CD14-positive monocyte (primary cell): ENCODE measurements at regions not wholly inside any gene's neighbourhood (a gene's known extent, or its start where the extent isn't known, plus 50 kb on each side); places are given as distances from the start of the nearest gene placed in this dataset.

Source experiments
- DNase-seq, 3 donors: peaks; one replicate each; pipeline ENCODE4 v3.0.0-alpha.2; 2011 to 2022
- H2AFZ ChIP-seq: 2 replicates; pipeline ENCODE4 v1.6.0; 2012; ENCODE audit warnings: mild to moderate bottlenecking, low read depth, low read length, inconsistent platforms; ENCODE audit not compliant: insufficient read depth, poor library complexity, severe bottlenecking
- H3K27ac ChIP-seq, 2 donors: 1 replicate in 1 of 2; 2 replicates in 1 of 2; pipeline ENCODE4 v1.5.1; 2012 to 2013; ENCODE audit warnings: low read length in 2 of 2, control low read depth in 1 of 2, inconsistent platforms in 1 of 2, low read depth in 1 of 2, mild to moderate bottlenecking in 1 of 2
- H3K27me3 ChIP-seq, 2 donors: one replicate each; pipeline versions ENCODE4 v1.6.0 to v1.6.1; 2011 to 2013; ENCODE audit warnings: low read length in 2 of 2; ENCODE audit not compliant: control insufficient read depth in 2 of 2, insufficient read depth in 2 of 2
- H3K36me3 ChIP-seq, 2 donors: replicated peaks in 1 of 2; 1 replicate in 1 of 2; 2 replicates in 1 of 2; pipeline versions ENCODE4 v1.5.1 to v1.6.1; 2012 to 2013; ENCODE audit warnings: low read length in 2 of 2, control low read depth in 1 of 2, inconsistent platforms in 1 of 2, mild to moderate bottlenecking in 1 of 2; ENCODE audit not compliant: insufficient read depth in 2 of 2, control insufficient read depth in 1 of 2
- H3K4me1 ChIP-seq, 2 donors: 1 replicate in 1 of 2; 2 replicates in 1 of 2; pipeline versions ENCODE4 v1.5.1 to v1.6.1; 2012 to 2013; ENCODE audit warnings: low read length in 2 of 2, control low read depth in 1 of 2, inconsistent platforms in 1 of 2, mild to moderate bottlenecking in 1 of 2, moderate library complexity in 1 of 2; ENCODE audit not compliant: insufficient read depth in 2 of 2, control insufficient read depth in 1 of 2
- H3K4me2 ChIP-seq: replicated peaks from 2 replicates; pipeline ENCODE3; 2012; ENCODE audit warnings: low read length, moderate library complexity, mild to moderate bottlenecking; ENCODE audit not compliant: poor library complexity, severe bottlenecking; ENCODE audit errors: extremely low read depth
- H3K4me3 ChIP-seq, 3 experiments: fragments of 200-600 bp in 1 of 3; sonication (generic) in 1 of 3; replicated peaks in 1 of 3; 1 replicate in 2 of 3; 2 replicates in 1 of 3; pipeline ENCODE4 v1.5.1; 2011 to 2013; ENCODE audit warnings: low read length in 3 of 3, mild to moderate bottlenecking in 3 of 3, control low read depth in 2 of 3, low read depth in 2 of 3, inconsistent platforms in 1 of 3, moderate library complexity in 1 of 3
- H3K79me2 ChIP-seq: 2 replicates; pipeline ENCODE4 v1.6.0; 2012; ENCODE audit warnings: mild to moderate bottlenecking, control low read depth, inconsistent platforms, low read length, moderate library complexity; ENCODE audit not compliant: insufficient read depth
- H3K9ac ChIP-seq: 2 replicates; pipeline ENCODE4 v1.6.0; 2017; ENCODE audit warnings: low read length, mild to moderate bottlenecking; ENCODE audit not compliant: insufficient read depth, poor library complexity, severe bottlenecking
- H3K9me3 ChIP-seq, 2 donors: replicated peaks in 1 of 2; 1 replicate in 1 of 2; 2 replicates in 1 of 2; pipeline versions ENCODE4 v1.5.1 to v1.6.1; 2012 to 2013; ENCODE audit warnings: low read length in 2 of 2, control low read depth in 1 of 2; ENCODE audit not compliant: control insufficient read depth in 1 of 2, insufficient read depth in 1 of 2
- H4K20me1 ChIP-seq: 2 replicates; pipeline ENCODE4 v1.6.0; 2012; ENCODE audit warnings: mild to moderate bottlenecking, low read length, control low read depth, moderate library complexity; ENCODE audit not compliant: insufficient read depth
- H3K27ac Mint-ChIP-seq, 7 donors: one replicate each; pipeline ENCODE4 v1.8.0; 2020; ENCODE audit warnings: mild to moderate bottlenecking in 7 of 7, mixed read lengths in 7 of 7, moderate library complexity in 6 of 7, inconsistent platforms in 2 of 7
- H3K27me3 Mint-ChIP-seq, 3 donors: one replicate each; pipeline ENCODE4 v1.8.0; 2021 to 2022; ENCODE audit warnings: low read depth in 3 of 3, mild to moderate bottlenecking in 3 of 3, mixed read lengths in 3 of 3, moderate library complexity in 3 of 3, inconsistent platforms in 1 of 3
- H3K36me3 Mint-ChIP-seq, 2 donors: one replicate each; pipeline ENCODE4 v1.8.0; 2020; ENCODE audit warnings: mixed read lengths in 2 of 2, inconsistent platforms in 1 of 2, mild to moderate bottlenecking in 1 of 2
- H3K4me1 Mint-ChIP-seq: one replicate; pipeline ENCODE4 v1.8.0; 2020; ENCODE audit warnings: mild to moderate bottlenecking, mixed read lengths
- H3K4me3 Mint-ChIP-seq, 2 donors: one replicate each; pipeline ENCODE4 v1.8.0; 2020; ENCODE audit warnings: mild to moderate bottlenecking in 2 of 2, mixed read lengths in 2 of 2, moderate library complexity in 1 of 2
- H3K9me3 Mint-ChIP-seq, 7 donors: one replicate each; pipeline ENCODE4 v1.8.0; 2020 to 2022; ENCODE audit warnings: mixed read lengths in 7 of 7, mild to moderate bottlenecking in 6 of 7, moderate library complexity in 6 of 7, inconsistent platforms in 2 of 7
- WGBS: methylation state at CpG from one replicate; pipeline ENCODE4 v1.1.5; 2013; ENCODE audit warnings: missing lambda C conversion rate; ENCODE audit not compliant: insufficient coverage; 5-methylcytosine and 5-hydroxymethylcytosine counted together
- intact Hi-C, 2 donors: fragments of 100-400 bp; cut with micrococcal nuclease; formaldehyde crosslinking; loops; one replicate each; pipeline versions ENCODE4 v1.15.0 to v1.15.1; 2023
- TF ChIP-seq, protein P1 (sequence below): fragments of 200-600 bp; IDR thresholded peaks from one replicate; pipeline ENCODE4 v1.8.0; 2022; ENCODE audit warnings: antibody characterized with exemption, mild to moderate bottlenecking

DNA sequence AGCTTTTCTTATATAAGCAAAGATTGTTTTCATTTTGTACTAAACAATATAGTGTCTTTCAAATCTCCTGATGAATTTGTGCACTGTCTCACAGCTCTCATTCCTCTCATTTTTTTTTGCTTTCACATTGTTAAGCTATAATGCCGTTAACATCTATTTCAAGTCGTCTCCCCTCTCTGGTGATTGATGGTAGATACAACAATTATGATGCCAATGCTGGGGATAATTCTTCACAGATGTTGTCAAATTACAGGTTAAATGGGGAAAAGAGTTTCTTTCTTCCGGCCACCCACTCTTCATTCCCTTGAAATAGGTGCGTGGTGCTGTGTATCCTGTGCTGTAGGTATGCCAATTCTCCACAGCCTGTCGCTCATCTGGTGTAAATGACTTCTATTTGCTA, 1053.7 kb upstream of the ZEB2 start:
- Histone ChIP-seq H3K4me2 (no peak overlapping the region), H3K4me1 (no peaks in the 10 kb centered on the region), H3K27ac (no peak overlapping the region), H3K4me3 (no peak overlapping the region), H3K9me3 (no peaks in the 10 kb centered on the region), H2AFZ (no peak overlapping the region), H3K9ac (no peak overlapping the region), H4K20me1 (no peaks in the 10 kb centered on the region), H3K79me2 (no peaks in the 10 kb centered on the region), H3K27me3 (no peaks in the 10 kb centered on the region), H3K36me3 (no peaks in the 10 kb centered on the region)
- intact Hi-C loops = no loop called here
- no CpG with 5 or more reads among the region's 5 CpGs for WGBS
- DNase-seq = no peak
- no peak overlapping the region for H3K4me3 Mint-ChIP-seq
- peaks cover 0 to 13% (median 4%) of the 10 kb centered on the region in 7 donors for H3K9me3 Mint-ChIP-seq
- H3K4me1 Mint-ChIP-seq = no peaks in the 10 kb centered on the region
- H3K27me3 Mint-ChIP-seq = peaks cover 0 to 3% (median 0%) of the 10 kb centered on the region in 3 donors
- TF ChIP-seq, protein P1, sequence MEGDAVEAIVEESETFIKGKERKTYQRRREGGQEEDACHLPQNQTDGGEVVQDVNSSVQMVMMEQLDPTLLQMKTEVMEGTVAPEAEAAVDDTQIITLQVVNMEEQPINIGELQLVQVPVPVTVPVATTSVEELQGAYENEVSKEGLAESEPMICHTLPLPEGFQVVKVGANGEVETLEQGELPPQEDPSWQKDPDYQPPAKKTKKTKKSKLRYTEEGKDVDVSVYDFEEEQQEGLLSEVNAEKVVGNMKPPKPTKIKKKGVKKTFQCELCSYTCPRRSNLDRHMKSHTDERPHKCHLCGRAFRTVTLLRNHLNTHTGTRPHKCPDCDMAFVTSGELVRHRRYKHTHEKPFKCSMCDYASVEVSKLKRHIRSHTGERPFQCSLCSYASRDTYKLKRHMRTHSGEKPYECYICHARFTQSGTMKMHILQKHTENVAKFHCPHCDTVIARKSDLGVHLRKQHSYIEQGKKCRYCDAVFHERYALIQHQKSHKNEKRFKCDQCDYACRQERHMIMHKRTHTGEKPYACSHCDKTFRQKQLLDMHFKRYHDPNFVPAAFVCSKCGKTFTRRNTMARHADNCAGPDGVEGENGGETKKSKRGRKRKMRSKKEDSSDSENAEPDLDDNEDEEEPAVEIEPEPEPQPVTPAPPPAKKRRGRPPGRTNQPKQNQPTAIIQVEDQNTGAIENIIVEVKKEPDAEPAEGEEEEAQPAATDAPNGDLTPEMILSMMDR = no peak
- H3K27ac Mint-ChIP-seq = no peak overlapping the region
- no peaks in the 10 kb centered on the region for H3K36me3 Mint-ChIP-seq

DNA sequence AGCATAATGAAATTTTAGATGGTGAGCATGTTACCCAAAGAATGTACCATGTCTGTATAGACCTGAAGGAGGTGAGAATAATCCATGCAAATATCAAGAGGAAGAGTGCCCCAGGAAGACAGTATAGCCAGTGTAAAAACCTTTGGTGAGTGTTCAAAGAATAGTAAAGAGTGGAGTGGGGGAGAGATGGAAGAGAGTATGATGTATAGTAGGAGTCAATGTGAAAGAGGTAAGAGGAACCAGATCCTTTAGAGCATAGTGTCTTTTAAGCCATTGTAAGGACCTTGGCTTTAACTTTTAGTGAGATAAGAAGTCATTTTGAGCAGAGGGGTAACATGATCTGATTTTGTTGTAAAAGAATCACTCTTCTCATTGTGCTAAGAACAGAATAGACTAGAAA, 1052.3 kb upstream of the ZEB2 start:
- no peaks in the 10 kb centered on the region for H4K20me1 ChIP-seq
- H3K4me1 ChIP-seq = no peaks in the 10 kb centered on the region
- no peak overlapping the region for H3K27ac ChIP-seq
- no peak overlapping the region for H3K4me3 ChIP-seq
- no peaks in the 10 kb centered on the region for H3K4me1 Mint-ChIP-seq
- TF ChIP-seq, protein P1 = no peak
- intact Hi-C loops = no loop called here
- peaks cover 0 to 3% (median 0%) of the 10 kb centered on the region in 3 donors for H3K27me3 Mint-ChIP-seq
- H3K36me3 Mint-ChIP-seq = no peaks in the 10 kb centered on the region
- no peaks in the 10 kb centered on the region for H3K9me3 ChIP-seq
- no peak overlapping the region for H3K4me2 ChIP-seq
- H3K4me3 Mint-ChIP-seq = no peak overlapping the region
- H2AFZ ChIP-seq = no peak overlapping the region
- no peaks in the 10 kb centered on the region for H3K79me2 ChIP-seq
- no peaks in the 10 kb centered on the region for H3K36me3 ChIP-seq
- peaks cover 0 to 5% (median 3%) of the 10 kb centered on the region in 7 donors for H3K9me3 Mint-ChIP-seq
- no peak for DNase-seq
- H3K9ac ChIP-seq = no peak overlapping the region
- H3K27me3 ChIP-seq = no peaks in the 10 kb centered on the region
- H3K27ac Mint-ChIP-seq = no peak overlapping the region
